CD4-positive, alpha-beta T cell treated with Interleukin-15 for 4 hours (primary cell): ENCODE measurements at regions not wholly inside any gene's neighbourhood (a gene's known extent, or its start where the extent isn't known, plus 50 kb on each side); places are given as distances from the start of the nearest gene placed in this dataset.

ENCODE experiments used
- DNase-seq: peaks from one replicate; pipeline ENCODE4 v3.0.0-alpha.2; 2020; ENCODE audit warnings: low spot score

GRCh38 chr20:59403261-59403961 is 103.0 kb downstream of the EDN3 start:
- peak; percentile 46 for DNase-seq

- DNase-seq = no peak
Observed at GRCh38 chr20:59403962-59404314, 103.5 kb downstream of the EDN3 start.

- DNase-seq = no peak
Observed at GRCh38 chr20:59404749-59405148, 104.3 kb downstream of the EDN3 start.

GRCh38 chr20:59405226-59406200 is 105.1 kb downstream of the EDN3 start:
- no peak for DNase-seq

GRCh38 chr20:59406446-59406845 is 106.0 kb downstream of the EDN3 start:
- no peak for DNase-seq

- DNase-seq = no peak
Observed at GRCh38 chr20:59411170-59411569, 110.8 kb downstream of the EDN3 start.

GRCh38 chr20:59411589-59411988 is 111.2 kb downstream of the EDN3 start:
- DNase-seq = no peak

GRCh38 chr20:59412181-59412580 is 111.8 kb downstream of the EDN3 start:
- DNase-seq = no peak

GRCh38 chr20:59412875-59413284 is 112.5 kb downstream of the EDN3 start:
- DNase-seq = no peak

- no peak for DNase-seq
Observed at GRCh38 chr20:59413326-59413865, 113.0 kb downstream of the EDN3 start.

GRCh38 chr20:59414936-59415623 is 114.7 kb downstream of the EDN3 start:
- no peak for DNase-seq

- DNase-seq = no peak
Observed at GRCh38 chr20:59416916-59417315, 116.5 kb downstream of the EDN3 start.

- DNase-seq = no peak
Observed at GRCh38 chr20:59421089-59421488, 120.7 kb downstream of the EDN3 start.

- DNase-seq = no peak
Observed at GRCh38 chr20:59421920-59422637, 121.7 kb downstream of the EDN3 start.

- DNase-seq = no peak
Observed at GRCh38 chr20:59422872-59423544, 122.6 kb downstream of the EDN3 start.

- DNase-seq = no peak
Observed at GRCh38 chr20:59424976-59425375, 124.6 kb downstream of the EDN3 start.

GRCh38 chr20:59425572-59425971 is 125.2 kb downstream of the EDN3 start:
- no peak for DNase-seq

GRCh38 chr20:59428006-59428405 is 127.6 kb downstream of the EDN3 start:
- DNase-seq = no peak

- DNase-seq = no peak
Observed at GRCh38 chr20:59428441-59429205, 128.2 kb downstream of the EDN3 start.

GRCh38 chr20:59429396-59429795 is 129.0 kb downstream of the EDN3 start:
- no peak for DNase-seq
